ENCODE measurements at regions not wholly inside any gene's neighbourhood (a gene's known extent, or its start where the extent isn't known, plus 50 kb on each side); places are given as distances from the start of the nearest gene placed in this dataset.

- Mint-ChIP-seq H3K4me3 (ENCODE audit: low read depth, unreplicated experiment) (no peak overlapping the region), H3K36me3 (ENCODE audit: insufficient read depth, unreplicated experiment) (peaks cover 6% of the 10 kb centered on the region), H3K27ac (ENCODE audit: unreplicated experiment) (no peak overlapping the region), H3K27me3 (ENCODE audit: unreplicated experiment) (no peaks in the 10 kb centered on the region), H3K9me3 (ENCODE audit: low read depth, unreplicated experiment) (peaks cover 3% of the 10 kb centered on the region), H3K4me1 (ENCODE audit: low read depth, unreplicated experiment) (no peaks in the 10 kb centered on the region)
- TF ChIP-seq CTCF (IDR thresholded peaks at IDR 0.05; ENCODE audit: unreplicated experiment) = no peak
- BruUV-seq (replicated peaks) = no TSS peak
- CTCF ChIA-PET = no interaction called here
- DNase-seq = no peak
- intact Hi-C loops (cut with micrococcal nuclease; ENCODE audit: unreplicated experiment) = no loop called here
Observed at GRCh38 chr7:351681-352480, 61.9 kb downstream of the FOXL3 start.

DNA sequence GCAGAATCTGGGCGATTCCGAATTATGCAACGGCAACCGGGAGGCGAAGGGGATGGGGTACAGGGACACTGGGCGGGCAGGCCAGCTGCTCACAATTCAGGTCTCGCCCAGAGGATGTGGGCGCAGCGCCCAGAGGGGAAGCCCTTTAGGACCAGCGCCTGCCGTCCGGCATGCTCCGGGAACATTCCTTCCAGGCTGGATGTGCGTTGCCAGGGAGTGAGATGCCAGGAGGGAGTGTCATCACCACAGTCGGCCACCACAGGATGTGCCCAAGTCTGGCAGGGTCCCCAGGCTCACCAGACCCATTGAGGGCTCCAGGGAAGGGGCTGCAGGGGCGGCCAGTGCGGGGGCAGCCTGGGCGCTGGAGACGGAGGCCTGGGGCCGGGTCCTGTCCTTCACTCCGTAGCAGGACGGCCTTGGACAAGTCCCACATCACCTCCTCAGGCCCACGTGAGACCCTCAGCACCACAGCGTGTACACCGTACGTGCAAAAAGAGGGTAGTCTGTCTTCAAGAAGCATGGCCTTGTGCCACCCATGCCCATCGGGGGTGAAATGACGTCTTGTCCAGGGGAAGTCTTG is 63.9 kb downstream of the FOXL3 start:
- DNase-seq = no peak
- no peak for TF ChIP-seq CTCF (IDR thresholded peaks at IDR 0.05; ENCODE audit: unreplicated experiment)
- Mint-ChIP-seq H3K27me3 (ENCODE audit: unreplicated experiment) (no peaks in the 10 kb centered on the region), H3K9me3 (ENCODE audit: low read depth, unreplicated experiment) (peaks cover 3% of the 10 kb centered on the region), H3K4me1 (ENCODE audit: low read depth, unreplicated experiment) (no peaks in the 10 kb centered on the region), H3K27ac (ENCODE audit: unreplicated experiment) (no peak overlapping the region), H3K36me3 (ENCODE audit: insufficient read depth, unreplicated experiment) (peaks cover 6% of the 10 kb centered on the region), H3K4me3 (ENCODE audit: low read depth, unreplicated experiment) (no peak overlapping the region)
- BruUV-seq (replicated peaks) = no TSS peak
- intact Hi-C loops (cut with micrococcal nuclease; ENCODE audit: unreplicated experiment) = no loop called here
- CTCF ChIA-PET = no interaction called here

- CTCF ChIA-PET = no interaction called here
Observed at GRCh38 chr7:354597-355470, 64.9 kb downstream of the FOXL3 start.

More at GRCh38 chr7:354597-355470, 64.9 kb downstream of the FOXL3 start:
- Mint-ChIP-seq H3K27me3 (ENCODE audit: unreplicated experiment) (no peaks in the 10 kb centered on the region), H3K9me3 (ENCODE audit: low read depth, unreplicated experiment) (peaks cover 3% of the 10 kb centered on the region), H3K36me3 (ENCODE audit: insufficient read depth, unreplicated experiment) (peaks cover 6% of the 10 kb centered on the region), H3K4me3 (ENCODE audit: low read depth, unreplicated experiment) (no peak overlapping the region), H3K4me1 (ENCODE audit: low read depth, unreplicated experiment) (no peaks in the 10 kb centered on the region), H3K27ac (ENCODE audit: unreplicated experiment) (no peak overlapping the region)
- no peak for TF ChIP-seq CTCF (IDR thresholded peaks at IDR 0.05; ENCODE audit: unreplicated experiment)
- DNase-seq = no peak
- intact Hi-C loops (cut with micrococcal nuclease; ENCODE audit: unreplicated experiment) = no loop called here
- no TSS peak for BruUV-seq (replicated peaks)
